Stimulated activated naive B cell treated with anti-CD40 and anti-IgM and Interleukin-4, amounts not matched to agents 10 μg/mL and 1 μg/mL and 100 μg/mL, for 72 hours (primary cell): ENCODE measurements at regions not wholly inside any gene's neighbourhood (a gene's known extent, or its start where the extent isn't known, plus 50 kb on each side); places are given as distances from the start of the nearest gene placed in this dataset.

Experiments used
- ATAC-seq, 2 donors: fragments of 150-1000 bp; cut with Tn5 transposase; replicated peaks; 2 replicates each; pipeline ENCODE4 v1.10.0; 2021; ENCODE audit warnings: moderate library complexity in 1 of 2
- DNase-seq: peaks from one replicate; pipeline ENCODE4 v3.0.0; 2021
- H3K27ac Mint-ChIP-seq: one replicate; pipeline ENCODE4 v1.8.0; 2022; ENCODE audit warnings: mild to moderate bottlenecking, mixed read lengths
- H3K27me3 Mint-ChIP-seq, 2 donors: one replicate each; pipeline ENCODE4 v1.8.0; 2022; ENCODE audit warnings: mixed read lengths in 2 of 2
- H3K36me3 Mint-ChIP-seq, 2 donors: one replicate each; pipeline ENCODE4 v1.8.0; 2022; ENCODE audit warnings: mixed read lengths in 2 of 2, mild to moderate bottlenecking in 1 of 2
- H3K4me1 Mint-ChIP-seq, 2 donors: one replicate each; pipeline ENCODE4 v1.8.0; 2022; ENCODE audit warnings: mixed read lengths in 2 of 2, mild to moderate bottlenecking in 1 of 2
- H3K4me3 Mint-ChIP-seq, 2 donors: one replicate each; pipeline ENCODE4 v1.8.0; 2022; ENCODE audit warnings: mild to moderate bottlenecking in 2 of 2, mixed read lengths in 2 of 2, moderate library complexity in 1 of 2
- H3K9me3 Mint-ChIP-seq, 2 donors: one replicate each; pipeline ENCODE4 v1.8.0; 2022; ENCODE audit warnings: mixed read lengths in 2 of 2, mild to moderate bottlenecking in 1 of 2

DNA sequence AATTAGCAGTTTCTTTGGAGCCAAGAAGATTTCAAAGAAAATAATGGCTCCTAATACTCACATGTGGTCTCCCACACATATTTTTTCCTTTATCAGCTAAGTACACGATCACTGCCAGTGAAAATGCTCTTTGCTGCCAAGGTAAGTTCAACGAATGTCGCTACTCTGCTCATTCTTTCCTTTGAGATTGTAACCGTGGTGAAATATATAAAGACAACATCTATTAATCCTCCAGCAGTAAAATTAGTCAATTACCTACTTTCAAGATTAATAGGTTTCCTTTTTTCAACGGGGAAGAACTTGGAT lies 672.2 kb downstream of the GATA3 start:
- Mint-ChIP-seq H3K36me3 (no peaks in the 10 kb centered on the region), H3K4me1 (no peaks in the 10 kb centered on the region), H3K4me3 (no peak overlapping the region), H3K9me3 (peaks cover 3 to 9% of the 10 kb centered on the region in 2 donors), H3K27ac (no peak overlapping the region), H3K27me3 (no peaks in the 10 kb centered on the region)
- DNase-seq (no peak), ATAC-seq (no peak)

- ATAC-seq (no peak), DNase-seq (no peak)
- H3K4me1 Mint-ChIP-seq, result no peaks in the 10 kb centered on the region
- peaks cover 3 to 6% of the 10 kb centered on the region in 2 donors for H3K27me3 Mint-ChIP-seq
- H3K27ac Mint-ChIP-seq, result no peak overlapping the region
- no peak overlapping the region for H3K4me3 Mint-ChIP-seq
- H3K9me3 Mint-ChIP-seq, result no peaks in the 10 kb centered on the region
- H3K36me3 Mint-ChIP-seq, result no peaks in the 10 kb centered on the region
Observed at GRCh38 chr10:8731121-8732095, 676.9 kb downstream of the GATA3 start.

DNA sequence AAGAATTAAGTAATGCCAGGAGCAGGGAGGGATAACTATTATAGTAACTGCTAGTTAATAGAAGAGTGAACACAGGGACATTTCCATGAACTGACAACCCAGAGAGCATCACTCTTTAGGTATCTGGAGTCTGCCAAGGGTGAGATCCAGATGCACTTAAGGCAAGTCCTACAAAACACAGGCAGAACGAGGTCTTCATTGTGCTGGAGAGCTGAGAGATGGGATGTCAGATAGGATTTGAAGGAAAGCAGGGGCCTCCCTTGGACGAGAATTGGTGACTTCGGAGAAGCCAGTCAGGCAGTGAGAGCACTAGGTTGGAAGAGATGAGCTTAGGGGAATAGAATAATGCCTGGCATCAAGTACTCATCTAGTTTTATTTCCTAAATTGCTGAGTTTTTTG lies 684.5 kb downstream of the GATA3 start:
- H3K4me1 Mint-ChIP-seq, result no peaks in the 10 kb centered on the region
- no peak overlapping the region for H3K4me3 Mint-ChIP-seq
- DNase-seq (no peak), ATAC-seq (no peak)
- H3K27ac Mint-ChIP-seq, result no peak overlapping the region
- H3K36me3 Mint-ChIP-seq, result no peaks in the 10 kb centered on the region
- peaks cover 3 to 10% of the 10 kb centered on the region in 2 donors for H3K27me3 Mint-ChIP-seq
- peaks cover 0 to 3% of the 10 kb centered on the region in 2 donors for H3K9me3 Mint-ChIP-seq

DNA sequence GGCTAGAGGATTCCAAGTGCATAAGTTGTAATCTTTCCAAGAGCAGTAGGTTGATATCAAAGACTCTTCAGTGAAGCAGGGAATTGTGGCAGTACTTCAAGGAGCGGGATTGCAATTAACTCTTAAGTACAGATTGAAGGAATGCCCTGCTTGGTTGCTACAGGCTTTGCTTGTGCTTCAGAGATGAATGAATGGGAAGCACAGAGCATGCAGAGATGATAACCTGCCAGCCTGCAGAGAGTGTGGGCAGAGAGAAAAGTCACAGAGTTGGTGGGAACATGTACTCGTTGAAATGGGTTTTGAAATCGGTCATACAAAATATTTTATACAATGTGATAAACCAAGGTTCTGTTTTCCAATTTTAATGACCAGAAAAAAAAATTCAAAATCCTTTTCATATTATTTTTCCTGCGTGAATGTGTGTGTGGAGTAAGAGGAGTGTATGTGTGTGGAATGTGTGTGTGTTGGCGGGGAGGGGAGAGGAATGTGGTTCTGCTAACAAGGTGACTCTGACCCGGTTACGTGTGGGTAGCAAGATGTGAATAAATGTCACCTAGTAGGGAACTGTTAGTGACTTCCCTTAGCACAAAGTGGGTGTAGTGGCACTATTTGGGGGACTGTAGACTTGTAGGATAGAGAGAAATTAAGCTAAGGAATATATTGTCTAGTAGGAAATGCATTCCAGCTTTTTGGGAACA lies 697.8 kb downstream of the GATA3 start:
- no peak overlapping the region for H3K4me3 Mint-ChIP-seq
- H3K9me3 Mint-ChIP-seq, result peaks cover 2 to 9% of the 10 kb centered on the region in 2 donors
- H3K36me3 Mint-ChIP-seq, result no peaks in the 10 kb centered on the region
- no peak for ATAC-seq
- no peak overlapping the region for H3K27ac Mint-ChIP-seq
- H3K4me1 Mint-ChIP-seq, result no peaks in the 10 kb centered on the region
- no peak for DNase-seq
- H3K27me3 Mint-ChIP-seq, result no peaks in the 10 kb centered on the region

GRCh38 chr10:8758029-8758428 lies 703.5 kb downstream of the GATA3 start:
- Mint-ChIP-seq H3K27me3 (no peaks in the 10 kb centered on the region), H3K4me3 (no peak overlapping the region), H3K27ac (no peak overlapping the region), H3K4me1 (no peaks in the 10 kb centered on the region), H3K9me3 (peaks cover 2 to 9% of the 10 kb centered on the region in 2 donors), H3K36me3 (no peaks in the 10 kb centered on the region)
- ATAC-seq, result no peak
- DNase-seq, result no peak

- Mint-ChIP-seq H3K4me1 (no peaks in the 10 kb centered on the region), H3K27ac (no peak overlapping the region), H3K36me3 (no peaks in the 10 kb centered on the region), H3K4me3 (no peak overlapping the region), H3K27me3 (no peaks in the 10 kb centered on the region), H3K9me3 (no peaks in the 10 kb centered on the region)
- no peak for DNase-seq
- ATAC-seq, result no peak
Observed at GRCh38 chr10:8766899-8767298, 712.4 kb downstream of the GATA3 start.

DNA sequence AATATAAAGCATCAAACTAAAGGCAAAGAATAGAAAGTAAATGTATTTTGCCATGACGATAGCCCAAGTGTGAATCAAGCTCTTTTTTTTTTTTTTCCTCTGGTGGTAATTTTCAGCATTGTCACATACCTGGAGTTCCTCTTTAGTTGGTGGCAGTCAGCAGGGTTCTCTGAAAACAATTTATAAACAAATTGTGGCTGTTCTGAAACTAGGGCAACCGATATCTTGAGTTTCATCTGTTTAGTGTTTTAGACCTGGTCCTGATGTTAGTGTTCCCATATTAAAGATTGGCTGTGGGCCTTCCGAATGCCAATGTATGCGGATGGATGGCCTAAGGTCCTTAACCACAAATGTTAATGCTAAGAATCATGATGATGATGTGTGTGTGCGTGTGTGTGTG lies 713.1 kb downstream of the GATA3 start:
- Mint-ChIP-seq H3K9me3 (no peaks in the 10 kb centered on the region), H3K4me3 (no peak overlapping the region), H3K36me3 (no peaks in the 10 kb centered on the region), H3K27ac (no peak overlapping the region), H3K27me3 (no peaks in the 10 kb centered on the region), H3K4me1 (no peaks in the 10 kb centered on the region)
- no peak for ATAC-seq
- DNase-seq, result no peak

DNA sequence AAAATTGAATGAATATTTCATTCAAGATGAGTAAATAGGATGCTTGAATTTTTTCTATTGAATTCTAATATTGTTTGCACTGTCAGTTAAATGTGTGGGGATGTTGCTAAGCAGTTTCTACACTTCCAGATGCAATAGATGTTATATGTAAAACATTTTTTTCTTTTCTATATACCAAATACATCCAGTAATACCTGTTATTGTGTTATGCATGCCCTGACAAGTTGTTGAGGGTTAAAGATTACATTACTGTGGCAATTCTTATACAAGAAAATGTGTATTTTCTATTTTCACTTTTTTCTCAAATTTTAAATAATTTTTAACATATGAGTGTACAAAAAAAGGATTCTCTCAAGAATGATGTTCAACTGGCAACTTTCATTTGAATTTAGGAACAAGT lies 713.9 kb downstream of the GATA3 start:
- no peak for DNase-seq
- no peaks in the 10 kb centered on the region for H3K36me3 Mint-ChIP-seq
- no peak for ATAC-seq
- no peak overlapping the region for H3K27ac Mint-ChIP-seq
- no peak overlapping the region for H3K4me3 Mint-ChIP-seq
- no peaks in the 10 kb centered on the region for H3K4me1 Mint-ChIP-seq
- H3K9me3 Mint-ChIP-seq, result no peaks in the 10 kb centered on the region
- H3K27me3 Mint-ChIP-seq, result no peaks in the 10 kb centered on the region

GRCh38 chr10:8768852-8769251 lies 714.4 kb downstream of the GATA3 start:
- H3K4me3 Mint-ChIP-seq, result no peak overlapping the region
- no peaks in the 10 kb centered on the region for H3K36me3 Mint-ChIP-seq
- no peak for ATAC-seq
- no peaks in the 10 kb centered on the region for H3K27me3 Mint-ChIP-seq
- no peaks in the 10 kb centered on the region for H3K4me1 Mint-ChIP-seq
- H3K9me3 Mint-ChIP-seq, result no peaks in the 10 kb centered on the region
- DNase-seq, result no peak
- H3K27ac Mint-ChIP-seq, result no peak overlapping the region

DNA sequence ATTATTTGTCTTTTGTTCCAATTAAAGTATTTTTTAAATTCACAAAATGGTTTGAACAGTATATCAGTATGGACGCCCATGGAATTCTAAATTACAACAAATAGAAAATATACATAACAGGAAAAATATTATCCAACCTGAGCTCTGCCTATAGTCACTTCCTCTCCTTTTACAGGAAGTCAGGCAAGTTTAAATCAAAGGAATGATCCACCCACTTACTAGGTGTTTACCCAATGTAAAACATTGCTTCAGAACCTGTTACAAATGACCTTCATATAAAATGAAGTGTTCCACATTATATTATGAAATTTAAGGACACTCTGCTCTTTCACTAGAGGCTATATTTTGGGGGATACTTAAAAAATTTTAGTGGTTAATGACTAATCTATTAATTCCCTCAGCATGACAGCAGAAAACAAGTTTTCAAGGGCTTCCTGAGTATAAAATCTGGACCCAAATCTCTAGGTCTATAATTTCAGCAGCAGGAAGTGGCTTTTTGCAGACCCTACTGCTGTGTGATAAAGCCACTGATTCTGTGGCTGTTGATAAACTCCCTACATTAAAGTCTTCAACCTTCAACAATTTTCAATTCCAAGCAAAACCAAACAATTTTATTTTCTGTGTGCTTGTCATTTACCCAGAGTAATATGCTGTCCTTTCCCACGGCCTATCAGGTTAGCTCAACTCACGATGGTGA lies 722.6 kb downstream of the GATA3 start:
- Mint-ChIP-seq H3K36me3 (no peaks in the 10 kb centered on the region), H3K27ac (no peak overlapping the region), H3K9me3 (no peaks in the 10 kb centered on the region), H3K27me3 (no peaks in the 10 kb centered on the region), H3K4me3 (no peak overlapping the region), H3K4me1 (no peaks in the 10 kb centered on the region)
- ATAC-seq, result no peak
- no peak for DNase-seq

DNA sequence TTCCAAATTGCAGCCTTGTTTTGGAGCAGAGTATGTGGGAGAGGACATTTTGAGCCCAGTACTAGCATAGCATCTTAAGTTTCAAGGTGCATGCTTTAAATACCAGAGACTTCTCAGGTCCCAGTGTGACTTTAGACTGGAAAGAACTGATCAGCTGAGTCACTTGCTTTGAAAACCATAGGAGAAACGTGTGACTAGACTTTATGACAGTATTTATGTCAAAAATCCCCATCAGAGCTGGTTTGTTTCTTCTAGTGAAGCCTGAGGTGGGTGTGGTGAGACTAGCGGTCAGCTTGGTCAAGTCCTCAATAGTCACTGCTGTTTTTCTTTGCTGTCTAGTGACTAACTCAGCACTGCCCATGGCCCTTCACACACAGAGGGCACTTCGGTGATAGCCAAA lies 724.2 kb downstream of the GATA3 start:
- DNase-seq, result no peak
- no peak for ATAC-seq
- Mint-ChIP-seq H3K27me3 (no peaks in the 10 kb centered on the region), H3K9me3 (no peaks in the 10 kb centered on the region), H3K27ac (no peak overlapping the region), H3K4me1 (no peaks in the 10 kb centered on the region), H3K36me3 (no peaks in the 10 kb centered on the region), H3K4me3 (no peak overlapping the region)

- H3K36me3 Mint-ChIP-seq, result no peaks in the 10 kb centered on the region
- H3K27ac Mint-ChIP-seq, result no peak overlapping the region
- no peak overlapping the region for H3K4me3 Mint-ChIP-seq
- DNase-seq (no peak), ATAC-seq (no peak)
- H3K27me3 Mint-ChIP-seq, result no peaks in the 10 kb centered on the region
- peaks cover 14 to 18% of the 10 kb centered on the region in 2 donors for H3K9me3 Mint-ChIP-seq
- H3K4me1 Mint-ChIP-seq, result no peaks in the 10 kb centered on the region
Observed at GRCh38 chr10:8787649-8788048, 733.2 kb downstream of the GATA3 start.

GRCh38 chr10:8790390-8790789 lies 735.9 kb downstream of the GATA3 start:
- Mint-ChIP-seq H3K9me3 (peaks cover 14 to 23% of the 10 kb centered on the region in 2 donors), H3K4me1 (peaks cover 0 to 2% of the 10 kb centered on the region in 2 donors), H3K36me3 (no peaks in the 10 kb centered on the region), H3K27me3 (no peaks in the 10 kb centered on the region), H3K4me3 (no peak overlapping the region), H3K27ac (no peak overlapping the region)
- DNase-seq, result no peak
- no peak for ATAC-seq

DNA sequence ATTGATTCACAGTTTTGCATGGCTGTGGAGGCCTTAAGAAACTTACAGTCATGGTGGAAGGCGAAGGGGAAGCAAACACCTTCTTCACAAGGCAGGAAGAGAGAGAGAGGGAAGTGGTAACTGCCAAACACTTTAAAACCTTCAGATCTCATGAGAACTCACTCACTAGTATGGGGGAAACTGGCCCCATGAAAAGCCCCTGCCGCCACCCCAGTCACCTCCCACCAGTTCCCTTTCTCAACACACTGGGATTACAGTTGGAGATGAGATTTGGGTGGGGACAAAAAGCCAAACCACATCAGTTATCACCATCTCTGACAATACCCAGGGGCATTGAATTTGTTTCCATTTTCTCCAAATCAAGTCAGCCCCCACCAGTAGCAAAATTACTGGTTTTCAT lies 740.4 kb downstream of the GATA3 start:
- no peaks in the 10 kb centered on the region for H3K27me3 Mint-ChIP-seq

More for the DNA sequence above, 740.4 kb downstream of the GATA3 start:
- DNase-seq (no peak), ATAC-seq (no peak)
- Mint-ChIP-seq H3K36me3 (no peaks in the 10 kb centered on the region), H3K9me3 (peaks cover 0 to 5% of the 10 kb centered on the region in 2 donors), H3K27ac (no peak overlapping the region), H3K4me3 (no peak overlapping the region), H3K4me1 (peaks cover 0 to 2% of the 10 kb centered on the region in 2 donors)
